ENCODE measurements at regions not wholly inside any gene's neighbourhood (a gene's known extent, or its start where the extent isn't known, plus 50 kb on each side); places are given as distances from the start of the nearest gene placed in this dataset.
"Not testable (repeated sequence)": the region's sequence is repeated elsewhere in the genome, so short reads cannot be mapped to it uniquely, and the experiment has no call there.

- DNase-seq = peak in 1 of 3 donors; percentile 22
These were observed 148.0 kb upstream of the FOXN3 start for GRCh38 chr14:89564989-89565388.

DNA sequence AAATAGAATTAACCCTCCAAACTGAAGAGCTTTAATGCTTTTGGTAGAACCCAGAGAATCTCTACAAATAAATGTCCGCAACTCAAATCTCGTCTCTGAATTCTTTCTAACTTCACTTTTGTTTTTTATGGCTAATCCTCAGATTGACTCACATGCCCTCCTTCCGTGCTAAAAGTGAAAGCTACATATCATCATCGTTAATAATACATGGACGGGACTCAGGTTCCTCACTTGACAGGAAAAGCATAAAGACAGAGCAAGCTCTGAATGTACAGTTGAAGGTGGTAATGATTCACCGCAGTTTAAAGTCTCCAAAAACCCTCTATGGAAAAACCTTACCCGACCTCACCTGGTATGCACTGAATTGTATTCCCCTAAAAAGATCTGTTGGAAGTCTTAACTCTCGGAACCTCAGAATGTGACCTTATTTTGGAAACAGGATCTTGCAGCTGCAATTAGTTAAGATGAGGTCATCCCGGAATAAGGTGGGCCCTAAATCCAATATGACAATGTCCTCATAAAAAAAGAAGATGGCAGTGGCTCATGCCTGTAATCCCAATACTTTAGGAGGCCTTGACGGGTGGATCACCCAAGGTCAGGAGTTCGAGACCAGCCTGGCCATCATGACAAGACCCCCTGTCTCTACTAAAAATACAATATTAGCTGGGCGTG, 147.4 kb upstream of the FOXN3 start:
- DNase-seq = peak; percentile 52 to 66 (median 59)

GRCh38 chr14:89563471-89563870, 146.4 kb upstream of the FOXN3 start:
- peak in 1 of 3 donors; percentile 17 for DNase-seq

- no peak for DNase-seq
These were observed 134.9 kb upstream of the FOXN3 start for GRCh38 chr14:89551955-89552354.

DNA sequence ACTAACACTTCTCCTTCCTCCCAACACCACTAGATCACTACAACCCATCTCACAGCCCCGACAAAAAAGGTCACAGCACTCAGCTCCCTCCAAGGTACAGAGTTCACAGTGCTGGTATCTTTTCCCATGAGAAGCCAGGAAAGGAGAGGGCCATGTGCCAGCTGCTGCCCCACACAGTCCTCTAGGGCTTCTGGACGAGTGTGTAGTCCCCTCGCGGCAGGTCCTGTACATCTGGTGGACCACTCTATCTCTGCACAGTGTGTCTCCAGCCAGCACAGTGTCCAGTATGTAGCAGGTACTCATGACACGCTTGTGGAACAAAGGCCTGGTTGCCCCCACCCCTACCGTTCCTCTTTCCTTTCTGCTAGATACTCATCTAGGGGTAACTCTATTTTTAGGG, 134.4 kb upstream of the FOXN3 start:
- peak in 1 of 3 donors; percentile 9 for DNase-seq

DNA sequence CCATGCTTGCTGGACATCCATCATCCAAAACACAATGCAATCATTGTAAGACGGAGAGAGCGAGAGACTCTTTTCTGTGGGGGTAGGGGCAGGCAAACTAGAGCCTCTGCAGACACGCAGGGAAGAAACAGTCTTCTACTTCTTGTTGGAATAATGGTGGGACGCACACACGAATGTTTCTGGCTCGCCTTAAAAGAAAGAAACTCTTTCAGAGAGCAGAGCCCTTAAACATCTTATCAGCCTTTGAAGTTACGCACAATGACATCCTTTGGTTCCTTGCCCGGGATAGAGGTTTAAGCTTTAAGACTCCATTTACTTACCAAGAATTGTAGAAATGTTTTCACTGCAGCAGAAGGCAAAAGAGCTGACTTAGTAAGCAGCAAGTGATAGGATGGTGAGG, 133.8 kb upstream of the FOXN3 start:
- no peak for DNase-seq

DNA sequence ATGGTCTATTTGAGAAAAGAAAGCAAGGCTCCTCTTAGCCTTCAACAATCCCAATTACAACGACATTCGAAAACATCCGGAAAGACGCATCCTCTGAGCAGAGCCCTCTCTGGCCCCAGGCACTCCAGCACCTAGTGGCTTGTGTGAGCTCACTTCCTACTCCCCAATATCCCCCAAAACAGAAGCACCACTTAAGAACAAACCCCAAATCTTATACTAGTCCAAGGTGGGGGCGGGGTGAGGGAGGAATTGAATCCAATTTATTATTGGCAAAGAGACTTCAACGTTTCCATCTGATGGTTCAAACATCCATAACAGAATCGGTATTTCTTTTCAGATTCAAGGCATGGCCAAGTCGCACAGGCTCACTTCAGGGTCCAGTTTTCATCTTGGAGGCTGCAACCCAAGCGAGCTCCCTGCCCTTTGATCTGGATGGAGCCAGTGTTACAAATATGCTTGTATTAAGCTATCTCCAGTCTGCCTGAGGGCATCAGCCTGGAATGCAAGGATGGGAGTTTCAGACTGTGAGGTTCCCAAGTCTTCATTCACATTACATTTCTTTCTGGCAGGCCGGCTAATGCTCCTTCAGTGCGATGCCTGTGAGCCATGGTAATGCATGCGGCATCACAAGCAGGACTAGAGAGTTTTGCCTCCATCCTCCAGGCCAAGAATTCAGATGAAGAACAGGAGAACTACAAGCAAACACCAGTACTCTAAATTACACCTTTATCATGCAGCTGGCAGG, 132.5 kb upstream of the FOXN3 start:
- no peak for DNase-seq

GRCh38 chr14:89547047-89547446, 130.0 kb upstream of the FOXN3 start:
- DNase-seq = not testable (repeated sequence)

GRCh38 chr14:89544636-89545301, 127.7 kb upstream of the FOXN3 start:
- peak; percentile 12 to 32 (median 24) for DNase-seq

GRCh38 chr14:89543425-89543790, 126.4 kb upstream of the FOXN3 start:
- no peak for DNase-seq

DNA sequence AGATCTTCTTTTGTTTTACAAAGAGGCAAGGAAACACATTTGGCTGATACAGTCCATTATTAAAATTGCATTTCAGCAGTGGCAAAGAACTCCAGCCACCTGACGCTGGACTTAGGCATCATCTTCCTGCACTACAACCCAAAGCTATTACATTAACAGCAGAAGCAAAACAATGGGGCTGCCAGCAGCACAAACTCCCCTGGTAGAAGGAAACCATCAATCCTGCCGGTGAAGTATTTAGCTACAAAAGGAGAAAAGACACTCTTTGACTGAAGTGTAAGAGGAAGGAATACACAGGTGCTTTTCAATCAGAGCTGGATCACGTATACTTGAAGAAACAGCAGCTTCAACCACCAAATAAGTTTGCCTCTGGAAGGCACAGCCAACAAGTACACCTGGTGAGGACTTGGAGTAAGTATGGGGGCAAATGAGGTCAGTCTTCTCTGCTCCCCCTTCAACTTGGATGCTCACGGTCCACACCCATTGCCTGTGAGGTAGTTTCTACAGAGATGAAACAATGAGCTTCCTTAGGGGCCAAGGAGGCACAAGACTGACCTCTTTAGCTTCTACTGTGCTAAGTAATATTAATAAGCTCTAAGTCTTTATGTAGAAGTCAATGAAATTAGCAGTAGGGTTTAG, 125.9 kb upstream of the FOXN3 start:
- no peak for DNase-seq

GRCh38 chr14:89540830-89541470, 123.9 kb upstream of the FOXN3 start:
- peak in 1 of 3 donors; percentile 19 for DNase-seq

DNA sequence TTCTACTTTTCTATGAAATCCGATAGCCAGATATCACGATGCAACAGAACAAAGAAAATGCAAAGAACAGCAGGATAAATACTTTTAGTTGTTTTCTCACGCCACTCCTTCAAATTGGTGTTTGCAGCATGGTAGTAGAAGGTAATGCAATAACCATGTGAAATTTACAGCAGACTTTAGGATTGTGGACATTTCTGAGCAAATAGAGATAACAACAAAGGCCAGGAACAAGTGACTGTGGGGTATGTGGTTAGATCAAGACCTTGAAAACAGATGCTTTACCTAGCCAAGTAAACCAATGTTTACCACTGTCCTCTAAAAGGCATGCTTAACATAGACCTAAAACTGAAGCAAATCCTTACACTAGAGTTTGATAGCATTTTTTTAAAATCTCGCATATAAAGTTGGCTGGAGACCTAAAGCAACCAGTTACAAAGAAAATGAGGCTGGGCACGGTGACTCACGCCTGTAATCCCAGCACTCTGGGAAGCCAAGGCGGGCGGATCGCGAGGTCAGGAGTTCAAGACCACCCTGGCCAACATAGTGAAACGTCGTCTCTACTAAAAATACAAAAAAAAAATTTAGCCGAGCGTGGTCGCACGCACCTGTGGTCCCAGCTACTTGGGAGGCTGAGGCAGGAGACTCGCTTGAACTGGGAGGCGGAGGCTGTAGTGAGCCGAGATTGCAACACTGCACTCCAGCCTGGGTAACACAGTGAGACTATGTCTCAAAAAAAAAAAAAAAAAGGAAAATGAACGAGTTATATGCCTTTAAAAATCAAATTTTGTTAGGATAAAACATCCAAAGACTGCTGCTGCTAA, 123.2 kb upstream of the FOXN3 start:
- no peak for DNase-seq

GRCh38 chr14:89537911-89538310, 120.9 kb upstream of the FOXN3 start:
- DNase-seq = no peak

DNA sequence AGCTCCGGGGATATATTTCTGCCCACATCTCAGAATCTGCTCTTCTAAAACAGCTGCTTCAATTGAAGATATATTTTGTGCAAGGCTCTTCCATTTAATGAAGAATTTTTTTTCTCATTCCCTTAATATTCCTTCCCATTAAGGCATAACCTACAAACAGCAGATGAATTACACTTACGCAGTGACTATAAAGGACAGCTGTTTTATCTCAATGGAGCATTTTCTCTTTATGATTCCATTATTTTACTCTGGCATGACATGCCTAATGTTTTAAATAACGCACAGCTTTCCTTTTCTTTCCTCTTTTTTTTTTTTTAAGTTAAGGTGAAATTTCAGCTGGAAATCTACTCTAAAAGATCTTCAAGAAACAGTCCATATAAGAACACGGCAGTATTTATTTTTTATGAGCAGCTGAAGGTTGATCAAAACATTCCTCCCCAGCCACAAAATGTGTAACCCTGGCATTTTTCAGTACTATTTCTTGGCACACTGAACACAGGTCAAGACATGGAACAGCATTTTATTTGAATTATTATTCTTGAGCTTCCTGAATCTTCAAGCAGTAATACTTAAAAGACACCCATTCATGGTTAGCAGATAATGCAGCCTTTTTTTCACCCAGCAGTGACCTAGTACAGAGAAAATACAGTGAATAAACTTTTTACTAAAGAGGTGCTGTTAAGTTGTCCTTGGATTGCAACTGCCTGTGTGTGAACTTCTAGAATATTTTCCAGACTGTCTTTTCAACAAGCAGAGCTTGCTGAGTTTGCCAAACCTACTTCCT, 118.1 kb upstream of the FOXN3 start:
- no peak for DNase-seq

DNA sequence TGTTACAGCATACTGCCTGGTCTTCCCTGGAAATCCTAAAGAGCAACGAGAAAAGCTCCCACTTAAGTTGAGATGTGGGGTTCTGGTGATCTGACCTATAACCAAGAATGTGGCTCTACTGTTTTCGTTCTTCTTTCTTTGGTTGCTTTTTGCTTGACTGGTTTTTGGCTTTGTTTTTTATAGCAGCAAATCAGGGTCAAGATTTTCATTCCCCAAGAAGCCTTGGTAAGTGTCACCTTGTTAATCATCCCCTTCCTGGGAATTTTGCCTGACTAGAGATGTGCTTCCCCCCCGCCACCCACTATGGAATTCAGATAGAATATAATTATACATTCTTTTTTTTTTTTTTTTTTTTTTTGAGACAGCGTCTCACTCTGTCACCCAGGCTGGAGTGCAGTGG, 116.7 kb upstream of the FOXN3 start:
- no peak for DNase-seq

GRCh38 chr14:89533136-89533535, 116.1 kb upstream of the FOXN3 start:
- DNase-seq = no peak

DNA sequence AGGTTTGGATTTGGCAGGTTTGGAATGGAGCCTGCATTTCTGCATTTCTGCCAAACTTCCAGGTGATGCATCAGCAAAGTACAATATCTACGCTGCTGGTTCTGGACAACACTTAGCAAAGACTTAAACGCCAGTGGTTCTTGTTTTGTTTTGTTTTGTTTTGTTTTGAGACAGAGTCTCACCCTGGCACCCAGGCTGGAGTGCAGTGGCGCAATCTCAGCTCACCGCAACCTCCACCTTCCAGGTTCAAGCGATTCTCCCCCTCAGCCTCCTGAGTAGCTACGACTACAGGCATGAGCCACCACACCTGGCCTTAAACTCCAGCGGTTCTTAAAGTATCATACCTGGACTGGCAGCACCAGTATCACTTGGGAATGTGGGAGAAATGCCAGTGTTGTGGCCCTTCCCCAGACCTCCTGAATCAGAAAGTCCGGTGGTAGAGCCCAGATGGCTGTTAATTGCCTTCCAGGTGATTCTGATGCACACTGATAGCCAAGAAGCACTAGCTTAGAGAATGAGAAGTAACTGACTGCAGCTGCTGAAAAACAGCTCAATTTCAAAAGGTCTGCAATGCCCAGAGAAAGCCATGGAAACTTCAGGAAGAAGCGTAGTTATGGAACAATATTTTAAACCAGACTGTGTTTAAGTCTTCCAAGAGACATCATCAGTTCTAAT, 114.8 kb upstream of the FOXN3 start:
- no peak for DNase-seq

DNA sequence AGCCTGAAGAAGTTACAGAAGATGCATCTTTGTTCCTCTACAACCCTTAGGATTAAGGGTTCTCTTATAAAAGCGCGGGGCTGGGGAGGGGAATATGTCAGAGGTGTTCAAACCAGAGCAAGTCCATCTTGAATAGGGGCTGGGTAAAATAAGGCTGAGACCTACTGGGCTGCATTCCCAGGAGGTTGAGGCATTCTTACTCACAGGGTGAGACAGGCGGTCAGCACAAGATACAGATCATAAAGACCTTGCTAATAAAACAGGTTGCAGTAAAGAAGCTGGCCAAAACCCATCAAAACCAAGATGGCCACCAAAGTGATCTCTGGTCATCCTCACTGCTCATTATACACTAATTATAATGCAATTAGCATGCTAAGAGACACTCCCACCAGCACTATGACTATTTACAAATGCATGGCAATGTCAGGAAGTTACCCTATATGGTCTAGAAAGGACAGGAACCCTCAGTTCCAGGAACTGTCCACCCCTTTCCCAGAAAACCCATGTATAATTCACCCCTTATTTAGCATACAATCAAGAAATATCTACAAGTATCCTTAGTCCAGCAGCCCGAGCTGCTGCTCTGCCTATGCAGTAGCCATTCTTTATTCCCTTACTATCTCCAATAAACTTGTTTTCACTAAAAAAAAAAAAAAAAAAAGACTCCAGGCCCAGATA, 108.1 kb upstream of the FOXN3 start:
- DNase-seq = no peak

- no peak for DNase-seq
These were observed 107.4 kb upstream of the FOXN3 start for GRCh38 chr14:89524412-89524811.

Data from suppressor macrophage treated with lipopolysaccharide for 1 hour (primary cell).